SJSA1 (cell line): ENCODE measurements at regions not wholly inside any gene's neighbourhood (a gene's known extent, or its start where the extent isn't known, plus 50 kb on each side); places are given as distances from the start of the nearest gene placed in this dataset.

ENCODE experiments used
- DNase-seq, 2 experiments: peaks; one replicate each; pipeline ENCODE4 v3.0.0-alpha.2; 2015 to 2020; ENCODE audit warnings: low spot score in 2 of 2, low read depth in 1 of 2
- H3K27ac ChIP-seq: fragments of 250-450 bp; sonication (Bioruptor Pico); 2 replicates; pipeline ENCODE4 v1.5.1; 2020; ENCODE audit warnings: mild to moderate bottlenecking, moderate library complexity
- H3K27me3 ChIP-seq: fragments of 250-450 bp; sonication (Bioruptor Pico); replicated peaks from 2 replicates; pipeline ENCODE4 v1.5.1; 2020; ENCODE audit warnings: mild to moderate bottlenecking, moderate library complexity
- H3K36me3 ChIP-seq: fragments of 250-450 bp; sonication (Bioruptor Pico); 2 replicates; pipeline ENCODE4 v1.5.1; 2020; ENCODE audit warnings: mild to moderate bottlenecking
- H3K4me1 ChIP-seq: fragments of 250-450 bp; sonication (Bioruptor Pico); replicated peaks from 2 replicates; pipeline ENCODE4 v1.6.1; 2021; ENCODE audit warnings: mild to moderate bottlenecking
- H3K4me3 ChIP-seq: fragments of 250-450 bp; sonication (Bioruptor Pico); 2 replicates; pipeline ENCODE4 v1.5.1; 2020; ENCODE audit warnings: mild to moderate bottlenecking
- H3K9me3 ChIP-seq: fragments of 250-450 bp; sonication (Bioruptor Pico); replicated peaks from 2 replicates; pipeline ENCODE4 v1.5.1; 2020; ENCODE audit warnings: mild to moderate bottlenecking

- H3K4me3 ChIP-seq: no peak overlapping the region
- no peak for DNase-seq
Observed at GRCh38 chr21:37967036-37967435, 50.8 kb upstream of the KCNJ6 start.

GRCh38 chr21:37968744-37969143, 52.5 kb upstream of the KCNJ6 start:
- H3K4me3 ChIP-seq: no peak overlapping the region
- H3K27ac ChIP-seq: no peak overlapping the region
- H3K36me3 ChIP-seq: no peaks in the 10 kb centered on the region
- peaks cover 3% of the 10 kb centered on the region for H3K4me1 ChIP-seq
- no peak for DNase-seq
- peaks cover 3% of the 10 kb centered on the region; the same call in 1 of the 2 replicates for H3K27me3 ChIP-seq
- no peaks in the 10 kb centered on the region for H3K9me3 ChIP-seq

More at GRCh38 chr21:37967036-37967435, 50.8 kb upstream of the KCNJ6 start:
- Histone ChIP-seq H3K9me3 (no peaks in the 10 kb centered on the region), H3K27me3 (peaks cover 3% of the 10 kb centered on the region; the same call in 1 of the 2 replicates), H3K27ac (no peak overlapping the region), H3K36me3 (no peaks in the 10 kb centered on the region), H3K4me1 (no peaks in the 10 kb centered on the region)

GRCh38 chr21:37970548-37970947, 54.3 kb upstream of the KCNJ6 start:
- Histone ChIP-seq H3K27ac (no peak overlapping the region), H3K4me3 (no peak overlapping the region), H3K36me3 (no peaks in the 10 kb centered on the region), H3K27me3 (peaks cover 3% of the 10 kb centered on the region; the same call in 1 of the 2 replicates), H3K4me1 (peaks cover 13% of the 10 kb centered on the region), H3K9me3 (no peaks in the 10 kb centered on the region)
- DNase-seq: no peak

- no peaks in the 10 kb centered on the region for H3K36me3 ChIP-seq
- no peak for DNase-seq
- no peaks in the 10 kb centered on the region for H3K9me3 ChIP-seq
- no peak overlapping the region for H3K4me3 ChIP-seq
- no peak overlapping the region for H3K27ac ChIP-seq
- peaks cover 3% of the 10 kb centered on the region; the same call in 1 of the 2 replicates for H3K27me3 ChIP-seq
- peaks cover 13% of the 10 kb centered on the region for H3K4me1 ChIP-seq
Observed at GRCh38 chr21:37971390-37971950, 55.2 kb upstream of the KCNJ6 start.

- Histone ChIP-seq H3K27me3 (no peaks in the 10 kb centered on the region; the same call in 1 of the 2 replicates), H3K4me3 (no peak overlapping the region), H3K9me3 (no peaks in the 10 kb centered on the region), H3K27ac (peak overlapping the region; percentile 30; the same call in 1 of the 2 replicates), H3K4me1 (peaks cover 13% of the 10 kb centered on the region), H3K36me3 (no peaks in the 10 kb centered on the region)
- peak in 1 of 2 experiments; percentile 53 for DNase-seq
Observed at GRCh38 chr21:37974081-37974480, 57.8 kb upstream of the KCNJ6 start.

GRCh38 chr21:37982496-37983318, 66.5 kb upstream of the KCNJ6 start:
- Histone ChIP-seq H3K9me3 (no peaks in the 10 kb centered on the region), H3K27ac (peak overlapping the region; percentile 86), H3K27me3 (no peaks in the 10 kb centered on the region; the same call in 1 of the 2 replicates), H3K4me1 (peaks cover 23% of the 10 kb centered on the region), H3K36me3 (no peaks in the 10 kb centered on the region), H3K4me3 (no peak overlapping the region)
- no peak for DNase-seq

- DNase-seq: peak in 1 of 2 experiments; percentile 52
- Histone ChIP-seq H3K4me1 (peaks cover 23% of the 10 kb centered on the region), H3K4me3 (no peak overlapping the region), H3K9me3 (no peaks in the 10 kb centered on the region), H3K36me3 (no peaks in the 10 kb centered on the region), H3K27ac (peak overlapping the region; percentile 86), H3K27me3 (no peaks in the 10 kb centered on the region; the same call in 1 of the 2 replicates)
Observed at GRCh38 chr21:37983336-37984095, 67.3 kb upstream of the KCNJ6 start.

- Histone ChIP-seq H3K27me3 (no peaks in the 10 kb centered on the region; the same call in 1 of the 2 replicates), H3K27ac (peak overlapping the region; percentile 69), H3K36me3 (no peaks in the 10 kb centered on the region), H3K9me3 (no peaks in the 10 kb centered on the region), H3K4me3 (no peak overlapping the region), H3K4me1 (peaks cover 23% of the 10 kb centered on the region)
- DNase-seq: peak in 1 of 2 experiments; percentile 25
Observed at GRCh38 chr21:37984416-37984815, 68.2 kb upstream of the KCNJ6 start.

- Histone ChIP-seq H3K9me3 (no peaks in the 10 kb centered on the region), H3K27ac (no peak overlapping the region), H3K36me3 (no peaks in the 10 kb centered on the region), H3K27me3 (no peaks in the 10 kb centered on the region; the same call in 1 of the 2 replicates), H3K4me3 (no peak overlapping the region), H3K4me1 (peaks cover 23% of the 10 kb centered on the region)
- DNase-seq: no peak
Observed at GRCh38 chr21:37986000-37986399, 69.7 kb upstream of the KCNJ6 start.

GRCh38 chr21:37986751-37987399, 70.6 kb upstream of the KCNJ6 start:
- H3K36me3 ChIP-seq: no peaks in the 10 kb centered on the region
- no peaks in the 10 kb centered on the region; the same call in 1 of the 2 replicates for H3K27me3 ChIP-seq
- peaks cover 23% of the 10 kb centered on the region for H3K4me1 ChIP-seq
- H3K4me3 ChIP-seq: no peak overlapping the region
- no peaks in the 10 kb centered on the region for H3K9me3 ChIP-seq
- H3K27ac ChIP-seq: no peak overlapping the region
- no peak for DNase-seq

- H3K4me3 ChIP-seq: no peak overlapping the region
- no peaks in the 10 kb centered on the region for H3K36me3 ChIP-seq
- H3K27me3 ChIP-seq: no peaks in the 10 kb centered on the region; the same call in 1 of the 2 replicates
- no peak overlapping the region for H3K27ac ChIP-seq
- H3K9me3 ChIP-seq: no peaks in the 10 kb centered on the region
- DNase-seq: no peak
- H3K4me1 ChIP-seq: peaks cover 19% of the 10 kb centered on the region
Observed at GRCh38 chr21:37987668-37988067, 71.4 kb upstream of the KCNJ6 start.

- H3K4me1 ChIP-seq: no peaks in the 10 kb centered on the region
- no peaks in the 10 kb centered on the region for H3K36me3 ChIP-seq
- no peak overlapping the region for H3K4me3 ChIP-seq
- H3K9me3 ChIP-seq: no peaks in the 10 kb centered on the region
- no peak overlapping the region for H3K27ac ChIP-seq
- H3K27me3 ChIP-seq: peaks cover 5% of the 10 kb centered on the region; the same call in 1 of the 2 replicates
- DNase-seq: no peak
Observed at GRCh38 chr21:37993071-37993470, 76.8 kb upstream of the KCNJ6 start.

- DNase-seq: no peak
- peaks cover 5% of the 10 kb centered on the region; the same call in 1 of the 2 replicates for H3K27me3 ChIP-seq
Observed at GRCh38 chr21:37994211-37994610, 78.0 kb upstream of the KCNJ6 start.

More at GRCh38 chr21:37994211-37994610, 78.0 kb upstream of the KCNJ6 start:
- Histone ChIP-seq H3K4me1 (no peaks in the 10 kb centered on the region), H3K36me3 (no peaks in the 10 kb centered on the region), H3K9me3 (no peaks in the 10 kb centered on the region), H3K4me3 (no peak overlapping the region), H3K27ac (no peak overlapping the region)
